Heart left ventricle (tissue), 13 donors: ENCODE measurements at regions not wholly inside any gene's neighbourhood (a gene's known extent, or its start where the extent isn't known, plus 50 kb on each side); places are given as distances from the start of the nearest gene placed in this dataset.

Source experiments
- CTCF ChIP-seq, 12 donors: fragments of 200-600 bp; sonication (generic) in 4 of 12; IDR thresholded peaks; one replicate each; pipeline versions ENCODE4 v1.5.0 to v1.8.0; 2018 to 2022; ENCODE audit warnings: antibody characterized with exemption in 12 of 12, mild to moderate bottlenecking in 5 of 12
- POLR2A ChIP-seq, 2 donors: fragments of 450-650 bp; IDR thresholded peaks; one replicate each; pipeline ENCODE4 v1.6.1; 2017; ENCODE audit warnings: antibody characterized with exemption in 2 of 2, mild to moderate bottlenecking in 2 of 2, moderate library complexity in 2 of 2
- donor health status: ischemic (EF 13 %, LVEDD 7.1; RV severe dilation, severe dysfunction).
- donor health status: DM: no; HTN: yes; CAD: no.
- donor health status: DM: no; HTN: no; CAD: no.
- donor health status: ischemic (EF 25% LVEDD 6.9; RV normal size, moderate dysfunction).
- donor health status: ischemic (EF 25% LVEDD 5.7; RV mildly dilated, moderate dysfunction).
- donor health status: ischemic (EF 35%, LVEDD 5.7; RV mildly dilated, moderate dysfunction).
- donor health status: nonischemic (EF 11% LVEDD 7.7; RV severe dilation, severe dysfunction).
- donor health status: DM: yes; HTN: yes; CAD: no.
- donor health status: PGD.
- donor health status: ischemic (EF 29% LVEDD 5.4; RV normal size, mild dysfunction).
- donor health status: nonischemic (EF 23%, LVEDD 6.1; RV moderate dilation, normal function).

DNA sequence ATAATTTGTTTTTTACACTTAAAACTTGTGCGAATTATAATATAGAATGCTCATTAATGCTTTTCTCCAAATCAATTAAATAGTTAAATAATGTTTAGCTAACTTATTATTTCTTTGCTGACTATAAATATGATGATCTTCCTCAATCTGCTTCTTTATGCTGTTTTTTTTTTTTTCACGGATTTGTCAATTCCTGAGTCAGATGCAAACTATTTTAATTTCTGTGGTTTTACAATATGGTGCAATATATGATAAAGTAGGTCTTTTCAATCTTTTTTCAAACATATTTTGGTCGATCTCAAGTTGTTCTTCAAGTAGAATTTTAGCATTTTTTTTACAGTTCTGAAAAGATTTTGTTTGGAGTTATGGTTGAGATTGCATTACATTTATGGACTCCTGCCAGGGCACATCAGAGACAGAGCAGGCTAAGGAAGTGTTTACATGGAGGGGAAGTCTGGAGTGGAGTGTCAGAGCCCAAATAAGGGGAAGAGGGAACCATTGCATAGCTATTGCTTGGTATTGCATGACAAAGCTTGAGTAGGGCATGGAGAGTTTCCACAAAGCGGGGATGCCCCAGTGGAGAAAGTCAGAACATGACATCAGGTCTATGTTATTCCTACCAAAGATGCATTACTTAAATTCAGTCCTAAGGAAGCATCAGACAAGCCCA, 204.4 kb downstream of the OTUD1 start:
- TF ChIP-seq CTCF (IDR thresholded peaks at IDR 0.05) (no peak), POLR2A (IDR thresholded peaks at IDR 0.05) (no peak)
